Heart right ventricle (tissue), 16 donors: ENCODE measurements at regions not wholly inside any gene's neighbourhood (a gene's known extent, or its start where the extent isn't known, plus 50 kb on each side); places are given as distances from the start of the nearest gene placed in this dataset.

Experiments used
- ATAC-seq, 8 donors: fragments of 200-7000 bp; cut with Tn5 transposase; one replicate each; pipeline ENCODE4 v1.9.1; 2020; ENCODE audit warnings: mild to moderate bottlenecking in 8 of 8, moderate library complexity in 8 of 8, moderate number of reproducible peaks in 1 of 8
- DNase-seq, 2 donors: peaks; one replicate each; pipeline ENCODE4 v3.0.0-alpha.2; 2020
- H3K27ac ChIP-seq, 10 donors: fragments of 200-600 bp; sonication (generic) in 2 of 10; one replicate each; pipeline versions ENCODE4 v1.5.0 to v1.8.0; 2020 to 2022; ENCODE audit warnings: mild to moderate bottlenecking in 3 of 10
- H3K27me3 ChIP-seq, 7 donors: fragments of 200-600 bp; one replicate each; pipeline ENCODE4 v1.8.0; 2021 to 2022; ENCODE audit warnings: mild to moderate bottlenecking in 2 of 7
- H3K36me3 ChIP-seq, 9 donors: fragments of 200-600 bp; sonication (generic) in 1 of 9; one replicate each; pipeline versions ENCODE4 v1.5.0 to v1.8.0; 2020 to 2022; ENCODE audit warnings: mild to moderate bottlenecking in 2 of 9
- H3K4me1 ChIP-seq, 9 donors: fragments of 200-600 bp; sonication (generic) in 1 of 9; one replicate each; pipeline versions ENCODE4 v1.5.0 to v1.8.0; 2020 to 2022; ENCODE audit warnings: mild to moderate bottlenecking in 4 of 9
- H3K4me3 ChIP-seq, 10 donors: fragments of 200-600 bp; sonication (generic) in 2 of 10; one replicate each; pipeline versions ENCODE4 v1.5.0 to v1.8.0; 2020 to 2022; ENCODE audit warnings: mild to moderate bottlenecking in 7 of 10, moderate library complexity in 2 of 10
- H3K9me3 ChIP-seq, 11 donors: fragments of 200-600 bp in 10 of 11; sonication (generic) in 2 of 11; one replicate each; pipeline versions ENCODE4 v1.5.0 to v1.8.0; 2013 to 2022; ENCODE audit warnings: mild to moderate bottlenecking in 2 of 11, control low read depth in 1 of 11, moderate library complexity in 1 of 11
- CTCF ChIP-seq, 9 donors: fragments of 200-600 bp; sonication (generic) in 2 of 9; IDR thresholded peaks; one replicate each; pipeline versions ENCODE4 v1.5.0 to v1.8.0; 2021 to 2022; ENCODE audit warnings: antibody characterized with exemption in 9 of 9, mild to moderate bottlenecking in 5 of 9, moderate library complexity in 1 of 9
- WGBS, 2 donors: extraction: QIAGEN DNeasy Blood & Tissue Kit; methylation state at CpG; one replicate each; pipeline ENCODE4 v1.1.7; 2013; ENCODE audit warnings: inconsistent platforms in 1 of 2; 5-methylcytosine and 5-hydroxymethylcytosine counted together
- intact Hi-C, 10 donors: fragments of 100-400 bp; cut with DNase I; formaldehyde crosslinking; loops; one replicate each; pipeline versions ENCODE4 v1.11.1 to v1.14.2; 2022
- donor health status: Arrhythmogenic right ventricular cardiomyopathy.
- donor health status: ischemic (EF 13 %, LVEDD 7.1; RV severe dilation, severe dysfunction).
- donor health status: healthy with polysubstance abuse.
- donor health status: DM: no; HTN: yes; CAD: no.
- donor health status: DM: no; HTN: no; CAD: no.
- donor health status: ischemic (EF 25% LVEDD 6.9; RV normal size, moderate dysfunction).
- donor health status: ischemic (EF 25% LVEDD 5.7; RV mildly dilated, moderate dysfunction).
- donor health status: healthy.
- donor health status: DM: yes; HTN: yes; CAD: no.
- donor health status: Ischemic cardiomyopathy.
- donor health status: ischemic (EF 35%, LVEDD 5.7; RV mildly dilated, moderate dysfunction).
- donor health status: nonischemic (EF 11% LVEDD 7.7; RV severe dilation, severe dysfunction).
- donor health status: DM: yes; HTN: yes; CAD: no.
- donor health status: PGD.
- donor health status: ischemic (EF 29% LVEDD 5.4; RV normal size, mild dysfunction).
- donor health status: nonischemic (EF 23%, LVEDD 6.1; RV moderate dilation, normal function).

DNA sequence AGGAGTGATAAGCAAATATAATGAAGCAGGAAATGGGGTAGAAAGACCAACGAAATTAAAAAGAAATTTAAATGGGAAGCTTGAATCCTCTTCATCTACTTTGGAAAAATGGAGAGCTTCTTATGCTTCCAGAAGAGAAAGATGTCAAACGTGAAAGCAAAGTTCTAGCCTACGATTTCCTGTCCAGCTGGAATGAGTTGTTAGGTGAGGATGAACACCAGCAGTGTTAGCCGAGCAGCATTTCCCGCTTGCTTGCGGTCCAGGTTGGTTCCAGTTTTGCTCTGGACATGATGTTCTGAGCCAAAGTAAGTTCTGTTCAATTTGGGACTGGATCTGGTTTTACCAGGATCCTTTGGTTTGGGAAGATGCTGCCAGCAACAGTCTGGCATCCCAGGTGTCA, 78.9 kb downstream of the DACT1 start:
- H3K9me3 ChIP-seq = no peaks in the 10 kb centered on the region
- ATAC-seq = no peak
- H3K36me3 ChIP-seq = no peaks in the 10 kb centered on the region
- H3K4me1 ChIP-seq = peaks cover 0 to 9% (median 0%) of the 10 kb centered on the region in 9 donors
- no peak for TF ChIP-seq CTCF (IDR thresholded peaks at IDR 0.05)
- 42 to 78% methylated on average over 6 of the region's 6 CpGs for WGBS, 2 donors
- no peak for DNase-seq
- no peak overlapping the region for H3K4me3 ChIP-seq
- H3K27ac ChIP-seq = peak overlapping the region in 1 of 10 donors; percentile 39
- no peaks in the 10 kb centered on the region for H3K27me3 ChIP-seq
- intact Hi-C loops = no loop called here

- Histone ChIP-seq H3K27me3 (no peaks in the 10 kb centered on the region), H3K27ac (peak overlapping the region in 1 of 10 donors; percentile 39), H3K9me3 (no peaks in the 10 kb centered on the region), H3K36me3 (no peaks in the 10 kb centered on the region), H3K4me3 (no peak overlapping the region), H3K4me1 (peaks cover 0 to 9% (median 0%) of the 10 kb centered on the region in 9 donors)
- ATAC-seq = no peak
- intact Hi-C loops = no loop called here
- DNase-seq = no peak
- no peak for TF ChIP-seq CTCF (IDR thresholded peaks at IDR 0.05)
Measured at GRCh38 chr14:58717211-58717610, 79.4 kb downstream of the DACT1 start.

DNA sequence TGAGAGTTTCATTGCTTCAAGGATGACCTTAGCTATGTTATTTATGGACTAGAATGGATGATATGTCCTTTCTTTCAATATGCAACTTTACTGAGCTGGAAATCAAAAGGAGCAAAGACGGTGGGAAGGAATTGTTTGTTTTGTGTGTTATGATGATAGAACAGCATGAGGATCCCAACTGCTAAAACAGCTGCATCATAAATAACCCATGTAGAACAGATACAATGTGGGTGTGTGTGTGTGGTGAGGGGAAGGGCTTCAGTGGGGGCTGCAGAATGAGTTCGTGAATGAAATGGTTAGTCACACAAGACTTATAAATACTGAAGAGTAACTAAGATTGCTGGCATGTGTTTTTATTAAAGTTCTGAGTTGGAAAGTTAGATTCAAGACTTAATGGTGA, 80.1 kb downstream of the DACT1 start:
- H3K9me3 ChIP-seq = no peaks in the 10 kb centered on the region
- no peak for DNase-seq
- no peak overlapping the region for H3K4me3 ChIP-seq
- no peaks in the 10 kb centered on the region for H3K36me3 ChIP-seq
- intact Hi-C loops = no loop called here
- peaks cover 0 to 9% (median 0%) of the 10 kb centered on the region in 9 donors for H3K4me1 ChIP-seq
- no peaks in the 10 kb centered on the region for H3K27me3 ChIP-seq
- no peak overlapping the region for H3K27ac ChIP-seq
- no peak for ATAC-seq
- 61 to 65% methylated on average over 2 of the region's 2 CpGs for WGBS, 2 donors
- TF ChIP-seq CTCF (IDR thresholded peaks at IDR 0.05) = no peak

DNA sequence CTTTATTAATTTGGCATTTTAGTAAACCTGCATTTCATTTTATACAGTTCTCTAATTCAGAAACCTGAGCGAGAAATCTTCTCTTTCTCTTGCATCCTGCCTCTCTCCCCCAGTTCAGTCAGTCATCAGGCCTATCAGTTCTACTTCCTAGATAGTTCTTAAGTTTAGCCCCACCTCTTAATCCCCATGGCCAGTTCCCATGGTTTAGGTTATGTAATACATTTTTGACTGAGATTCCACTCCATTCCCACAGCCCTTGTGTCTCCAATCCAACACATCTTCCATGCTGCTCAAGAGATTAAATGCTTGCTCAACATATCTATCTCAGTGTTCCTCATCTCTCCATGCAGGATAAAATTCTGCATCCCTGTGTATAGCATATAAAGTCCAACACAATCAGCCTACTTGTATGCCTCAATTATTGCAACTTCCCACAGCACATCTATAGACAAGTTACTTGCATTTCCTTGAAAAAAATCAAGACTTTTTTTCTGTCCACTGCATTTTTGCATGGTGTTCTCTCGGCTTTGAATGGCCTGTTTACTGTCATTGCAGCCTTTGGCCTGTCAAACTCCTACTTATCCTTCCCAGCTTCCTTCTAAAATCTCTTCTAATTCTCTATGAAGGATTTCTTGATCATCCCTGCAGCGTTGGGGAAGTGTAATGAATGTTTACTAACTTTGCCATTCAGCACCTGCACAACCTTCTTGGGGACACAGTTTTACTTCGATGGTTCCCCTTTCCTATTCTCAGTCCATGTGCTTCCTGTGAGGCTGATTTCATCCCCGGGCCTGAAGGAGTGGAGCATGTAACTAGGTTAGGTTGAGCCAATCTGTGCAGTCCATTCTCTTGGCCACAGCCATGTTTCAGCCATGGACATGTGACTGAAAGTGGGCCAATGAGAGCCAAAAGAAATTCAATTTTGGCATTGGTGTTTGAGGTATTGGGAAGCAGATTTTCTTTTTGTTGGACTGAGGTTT, 80.8 kb downstream of the DACT1 start:
- H3K4me3 ChIP-seq = no peak overlapping the region
- H3K27me3 ChIP-seq = no peaks in the 10 kb centered on the region
- H3K9me3 ChIP-seq = no peaks in the 10 kb centered on the region
- intact Hi-C loops = no loop called here
- no peak for TF ChIP-seq CTCF (IDR thresholded peaks at IDR 0.05)
- no peaks in the 10 kb centered on the region for H3K36me3 ChIP-seq
- WGBS, 2 donors = 60 to 74% methylated on average over 5 of the region's 5 CpGs
- H3K27ac ChIP-seq = no peak overlapping the region
- no peak for ATAC-seq
- no peak for DNase-seq
- H3K4me1 ChIP-seq = peaks cover 0 to 9% (median 0%) of the 10 kb centered on the region in 9 donors
